GM19397 (cell line): ENCODE measurements at regions not wholly inside any gene's neighbourhood (a gene's known extent, or its start where the extent isn't known, plus 50 kb on each side); places are given as distances from the start of the nearest gene placed in this dataset.

Experiments used
- ATAC-seq: cut with Tn5 transposase; IDR thresholded peaks from one replicate; pipeline ENCODE4 v1.9.1; 2021; ENCODE audit warnings: mild to moderate bottlenecking, moderate library complexity; ENCODE audit not compliant: unreplicated experiment

GRCh38 chr9:108565651-108566378, 290.0 kb downstream of the ACTL7B start:
- peak; percentile 73 for ATAC-seq

DNA sequence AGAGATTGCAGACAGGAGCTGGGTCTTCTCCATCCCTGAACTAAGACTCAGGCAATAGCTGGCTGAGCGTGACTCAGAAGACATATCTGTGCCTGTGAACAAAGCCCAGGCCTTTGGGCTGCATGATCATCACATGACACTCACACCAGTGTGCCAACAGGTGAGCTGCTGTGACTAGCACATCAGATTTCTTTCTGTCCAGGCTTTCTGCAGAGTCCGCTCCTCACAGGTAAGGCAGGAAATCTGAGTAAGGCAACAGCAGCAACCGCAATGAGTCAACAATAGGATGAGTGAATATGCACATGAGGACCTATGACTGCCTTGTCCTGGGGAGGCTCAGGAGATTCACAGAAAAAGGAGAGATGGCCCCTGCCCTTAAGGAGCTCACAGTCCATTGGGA, 293.6 kb downstream of the ACTL7B start:
- ATAC-seq, result no peak

DNA sequence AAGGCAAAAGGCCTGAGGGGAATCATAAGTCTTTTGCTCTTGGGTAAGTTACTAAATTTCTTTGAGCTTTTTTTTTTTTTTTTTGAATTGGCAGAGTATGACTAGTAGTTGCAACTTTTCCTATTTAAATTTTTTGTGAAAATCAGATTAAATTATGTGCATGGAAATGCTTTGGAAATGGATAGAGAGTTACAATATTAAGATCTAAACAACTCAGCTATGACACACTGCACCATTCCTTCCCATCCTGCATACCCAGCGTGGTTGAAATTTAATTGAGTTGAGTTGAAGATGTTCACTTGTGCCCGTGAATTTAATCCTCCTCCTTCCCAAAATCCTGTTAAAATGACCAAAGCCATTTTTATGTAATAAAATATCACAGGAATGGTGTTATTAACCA, 296.4 kb downstream of the ACTL7B start:
- ATAC-seq, result no peak

DNA sequence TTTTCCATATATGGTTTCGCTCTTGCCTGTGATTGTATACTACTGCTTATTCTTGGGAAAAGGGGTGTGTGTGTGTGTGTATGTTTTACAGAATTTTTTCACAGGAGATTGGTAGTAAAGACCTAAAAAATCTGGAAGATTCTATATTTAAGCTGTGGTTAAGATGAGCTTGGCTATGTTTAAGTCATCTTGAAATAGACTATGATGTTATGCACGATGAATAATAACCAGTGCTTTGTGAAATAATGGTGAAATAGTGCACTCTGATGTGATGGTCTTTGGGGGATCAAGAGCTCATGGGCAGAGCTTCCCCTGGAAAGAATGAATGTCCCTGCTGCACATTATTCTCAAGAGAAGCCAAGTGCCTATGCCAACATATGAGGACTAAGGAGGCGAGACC, 301.0 kb downstream of the ACTL7B start:
- ATAC-seq, result no peak

DNA sequence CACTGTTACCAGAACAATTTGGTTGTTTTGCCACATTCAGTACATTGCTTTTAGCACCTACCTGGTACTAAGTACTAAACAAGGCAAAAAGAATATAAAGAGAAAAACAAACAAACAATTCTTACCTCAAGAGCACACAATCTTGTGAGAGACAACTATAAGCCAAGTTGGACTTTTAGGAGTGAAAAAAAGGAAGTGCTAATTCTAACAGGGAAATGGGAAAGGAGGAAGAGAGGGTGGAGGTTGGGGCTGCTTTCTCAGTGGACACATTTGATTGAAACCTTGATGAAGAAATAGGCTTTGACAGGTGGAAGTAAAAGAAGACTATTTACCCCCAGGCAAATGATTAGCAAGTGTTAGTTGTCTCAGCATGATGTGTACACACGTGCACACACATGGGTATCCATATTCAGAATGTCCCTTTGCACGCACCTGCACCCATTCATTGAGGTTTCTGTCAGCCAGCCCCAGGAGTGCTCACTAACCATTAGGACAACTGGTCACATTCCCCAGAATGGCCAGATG, 302.6 kb downstream of the ACTL7B start:
- ATAC-seq, result no peak

- no peak for ATAC-seq
Measured at GRCh38 chr9:108552459-108553040, 303.2 kb downstream of the ACTL7B start.

DNA sequence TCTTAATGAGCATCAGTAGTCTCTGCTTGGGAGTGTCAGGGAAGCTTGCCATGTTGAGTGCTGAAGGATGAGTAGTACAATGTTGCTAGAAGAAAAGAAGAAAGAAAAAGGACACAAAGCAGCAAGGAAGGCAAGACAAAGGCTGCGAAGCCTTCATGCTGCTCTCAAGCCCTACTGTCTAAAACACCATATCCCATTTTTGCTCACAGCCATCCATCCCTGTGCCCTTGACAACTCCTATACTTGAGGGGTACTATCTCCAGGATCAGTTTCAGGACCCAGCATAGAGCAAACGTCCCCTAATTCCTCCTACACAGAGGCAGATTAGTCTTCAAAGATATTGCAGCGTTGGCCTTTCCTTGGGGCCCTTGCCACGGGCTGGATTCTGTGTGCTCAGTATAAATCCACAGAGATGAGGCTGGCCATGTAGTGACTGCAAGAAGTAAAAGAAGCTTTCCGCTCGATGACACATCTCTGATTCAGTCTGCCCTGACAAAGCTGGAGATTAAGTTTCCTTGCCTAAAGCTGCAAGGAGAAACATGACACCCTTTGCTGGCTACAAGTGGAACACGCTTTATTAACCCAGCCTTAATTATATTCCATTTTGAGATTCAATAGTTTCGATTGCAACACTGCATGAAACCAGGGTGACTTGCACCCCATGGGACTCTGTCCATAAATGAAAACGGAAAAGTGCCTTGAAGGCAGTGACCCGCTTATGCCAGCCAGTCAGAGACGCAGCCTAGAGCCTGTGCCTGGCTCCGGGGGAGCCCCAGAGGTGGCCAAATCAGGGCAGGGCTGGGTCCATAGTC, 304.6 kb downstream of the ACTL7B start:
- no peak for ATAC-seq

- no peak for ATAC-seq
Measured at GRCh38 chr9:108550106-108550505, 305.7 kb downstream of the ACTL7B start.

DNA sequence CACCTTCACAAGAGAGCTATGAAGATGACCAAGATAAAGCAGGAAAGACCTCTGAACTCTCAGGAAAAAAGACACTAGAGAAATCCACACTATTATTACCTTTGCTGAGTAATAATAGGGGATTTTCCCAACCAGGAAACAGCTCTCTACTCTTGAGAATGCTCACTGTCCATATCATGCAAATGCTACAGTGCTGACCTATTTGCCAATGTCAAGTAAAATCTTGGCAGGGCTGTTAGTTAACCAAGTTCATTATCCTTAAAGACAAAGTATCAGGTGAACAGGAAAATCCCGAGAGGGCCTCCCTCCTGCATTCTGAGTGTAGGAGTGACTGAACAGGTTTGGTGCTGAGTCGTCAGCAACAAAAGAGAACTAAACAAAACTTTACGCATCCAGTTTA, 306.6 kb downstream of the ACTL7B start:
- ATAC-seq, result no peak

- no peak for ATAC-seq
Measured at GRCh38 chr9:108547411-108548135, 308.2 kb downstream of the ACTL7B start.

- no peak for ATAC-seq
Measured at GRCh38 chr9:108546215-108546614, 309.6 kb downstream of the ACTL7B start.

- ATAC-seq, result no peak
Measured at GRCh38 chr9:108545436-108545835, 310.4 kb downstream of the ACTL7B start.

DNA sequence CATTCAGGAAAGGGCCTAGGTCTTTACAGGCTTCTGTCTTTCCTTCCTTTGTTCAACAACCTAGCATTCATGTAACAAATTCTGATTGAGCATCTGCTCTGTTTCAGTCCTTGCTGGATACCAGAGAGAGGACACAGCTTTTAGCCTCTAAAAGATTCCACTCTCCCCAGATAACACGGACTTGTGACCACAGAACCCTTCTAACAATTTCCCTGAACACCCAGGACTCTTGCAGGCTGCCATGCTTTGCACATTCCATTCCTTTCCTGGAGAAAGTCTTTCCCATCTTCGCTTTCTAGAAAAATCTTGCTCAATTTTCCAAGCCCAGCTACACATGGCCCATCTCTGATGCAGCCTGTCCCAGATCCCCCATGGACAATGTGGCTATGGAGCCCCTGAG, 310.9 kb downstream of the ACTL7B start:
- no peak for ATAC-seq

GRCh38 chr9:108543251-108543778, 312.5 kb downstream of the ACTL7B start:
- no peak for ATAC-seq

GRCh38 chr9:108537756-108538155, 318.0 kb downstream of the ACTL7B start:
- no peak for ATAC-seq

- no peak for ATAC-seq
Measured at GRCh38 chr9:108536836-108537601, 318.8 kb downstream of the ACTL7B start.

DNA sequence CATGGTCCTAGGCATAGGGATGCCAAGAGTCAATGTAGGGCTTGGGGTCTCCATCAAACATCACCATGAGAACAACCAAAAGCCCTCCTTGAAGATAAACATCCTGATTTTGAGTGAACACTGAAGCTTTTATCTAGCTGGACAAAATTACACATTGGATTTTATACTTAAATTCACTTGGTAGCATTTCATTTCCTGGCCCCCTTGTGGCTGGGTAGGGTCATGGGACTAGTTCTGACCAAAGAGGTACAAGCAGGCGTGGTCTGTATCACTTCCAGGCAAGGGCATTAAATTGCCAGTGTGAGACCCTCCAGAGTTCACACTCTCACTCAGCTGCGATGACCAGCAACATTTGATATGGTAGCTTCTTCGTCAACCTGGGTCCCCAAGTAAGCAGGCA, 320.3 kb downstream of the ACTL7B start:
- ATAC-seq, result no peak

GRCh38 chr9:108534741-108535140, 321.0 kb downstream of the ACTL7B start:
- ATAC-seq, result no peak

GRCh38 chr9:108530141-108530540, 325.6 kb downstream of the ACTL7B start:
- ATAC-seq, result no peak

DNA sequence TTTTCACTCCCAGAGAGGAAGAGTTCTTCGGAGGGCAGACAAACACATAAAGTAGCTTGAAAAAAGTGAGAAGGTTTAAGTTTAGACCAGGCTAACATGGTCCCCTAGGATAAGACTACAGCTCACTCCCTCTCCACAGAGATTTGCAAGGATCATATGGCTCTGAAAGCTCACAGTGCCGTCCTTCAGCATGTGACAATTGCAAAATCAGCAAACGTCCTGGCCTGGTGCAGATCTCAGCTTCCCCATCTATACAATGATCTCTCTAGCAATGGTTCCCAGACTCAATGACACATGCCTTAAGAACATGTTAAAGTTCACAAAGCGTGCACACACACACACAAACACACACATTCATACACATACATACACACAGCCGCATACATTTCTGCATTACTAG, 327.6 kb downstream of the ACTL7B start:
- no peak for ATAC-seq
